ENCODE measurements at regions not wholly inside any gene's neighbourhood (a gene's known extent, or its start where the extent isn't known, plus 50 kb on each side); places are given as distances from the start of the nearest gene placed in this dataset.
"Not testable (repeated sequence)": the region's sequence is repeated elsewhere in the genome, so short reads cannot be mapped to it uniquely, and the experiment has no call there.

- Histone ChIP-seq H3K27ac (ENCODE audit: low read depth, low read length) (no peak overlapping the region), H3K9ac (ENCODE audit: low read length) (no peak overlapping the region), H3K27me3 (ENCODE audit: control insufficient read depth, insufficient read depth, low read length) (no peaks in the 10 kb centered on the region), H3K36me3 (ENCODE audit: control insufficient read depth, insufficient read depth, low read length) (no peaks in the 10 kb centered on the region), H3K4me1 (ENCODE audit: control insufficient read depth, insufficient read depth, low read length) (no peaks in the 10 kb centered on the region), H3K4me3 (ENCODE audit: low read length) (no peak overlapping the region)
These were observed 130.9 kb downstream of the DIRAS2 start for GRCh38 chr9:90511711-90512110.

GRCh38 chr9:90514877-90515276, 127.7 kb downstream of the DIRAS2 start:
- H3K36me3 ChIP-seq (ENCODE audit: control insufficient read depth, insufficient read depth, low read length), result no peaks in the 10 kb centered on the region
- no peaks in the 10 kb centered on the region for H3K27me3 ChIP-seq (ENCODE audit: control insufficient read depth, insufficient read depth, low read length)
- H3K4me1 ChIP-seq (ENCODE audit: control insufficient read depth, insufficient read depth, low read length), result no peaks in the 10 kb centered on the region
- no peak overlapping the region for H3K27ac ChIP-seq (ENCODE audit: low read depth, low read length)
- H3K9ac ChIP-seq (ENCODE audit: low read length), result no peak overlapping the region
- no peak overlapping the region for H3K4me3 ChIP-seq (ENCODE audit: low read length)

GRCh38 chr9:90515510-90515909, 127.1 kb downstream of the DIRAS2 start:
- Histone ChIP-seq H3K27me3 (ENCODE audit: control insufficient read depth, insufficient read depth, low read length) (no peaks in the 10 kb centered on the region), H3K4me1 (ENCODE audit: control insufficient read depth, insufficient read depth, low read length) (no peaks in the 10 kb centered on the region), H3K36me3 (ENCODE audit: control insufficient read depth, insufficient read depth, low read length) (no peaks in the 10 kb centered on the region), H3K4me3 (ENCODE audit: low read length) (no peak overlapping the region), H3K9ac (ENCODE audit: low read length) (no peak overlapping the region), H3K27ac (ENCODE audit: low read depth, low read length) (no peak overlapping the region)

- Histone ChIP-seq H3K9ac (ENCODE audit: low read length) (no peak overlapping the region), H3K27me3 (ENCODE audit: control insufficient read depth, insufficient read depth, low read length) (no peaks in the 10 kb centered on the region), H3K36me3 (ENCODE audit: control insufficient read depth, insufficient read depth, low read length) (no peaks in the 10 kb centered on the region), H3K4me3 (ENCODE audit: low read length) (no peak overlapping the region), H3K4me1 (ENCODE audit: control insufficient read depth, insufficient read depth, low read length) (no peaks in the 10 kb centered on the region), H3K27ac (ENCODE audit: low read depth, low read length) (no peak overlapping the region)
These were observed 125.5 kb downstream of the DIRAS2 start for GRCh38 chr9:90517103-90517502.

- no peak overlapping the region for H3K9ac ChIP-seq (ENCODE audit: low read length)
- no peak overlapping the region for H3K4me3 ChIP-seq (ENCODE audit: low read length)
- H3K27ac ChIP-seq (ENCODE audit: low read depth, low read length), result no peak overlapping the region
- H3K4me1 ChIP-seq (ENCODE audit: control insufficient read depth, insufficient read depth, low read length), result no peaks in the 10 kb centered on the region
- no peaks in the 10 kb centered on the region for H3K27me3 ChIP-seq (ENCODE audit: control insufficient read depth, insufficient read depth, low read length)
- no peaks in the 10 kb centered on the region for H3K36me3 ChIP-seq (ENCODE audit: control insufficient read depth, insufficient read depth, low read length)
These were observed 120.6 kb downstream of the DIRAS2 start for GRCh38 chr9:90521811-90522570.

- Histone ChIP-seq H3K27me3 (ENCODE audit: control insufficient read depth, insufficient read depth, low read length) (no peaks in the 10 kb centered on the region), H3K4me3 (ENCODE audit: low read length) (no peak overlapping the region), H3K27ac (ENCODE audit: low read depth, low read length) (no peak overlapping the region), H3K9ac (ENCODE audit: low read length) (no peak overlapping the region), H3K36me3 (ENCODE audit: control insufficient read depth, insufficient read depth, low read length) (no peaks in the 10 kb centered on the region), H3K4me1 (ENCODE audit: control insufficient read depth, insufficient read depth, low read length) (no peaks in the 10 kb centered on the region)
These were observed 118.7 kb downstream of the DIRAS2 start for GRCh38 chr9:90523958-90524357.

GRCh38 chr9:90526386-90526785, 116.2 kb downstream of the DIRAS2 start:
- Histone ChIP-seq H3K27me3 (ENCODE audit: control insufficient read depth, insufficient read depth, low read length) (no peaks in the 10 kb centered on the region), H3K36me3 (ENCODE audit: control insufficient read depth, insufficient read depth, low read length) (no peaks in the 10 kb centered on the region), H3K4me3 (ENCODE audit: low read length) (no peak overlapping the region), H3K4me1 (ENCODE audit: control insufficient read depth, insufficient read depth, low read length) (no peaks in the 10 kb centered on the region), H3K27ac (ENCODE audit: low read depth, low read length) (no peak overlapping the region), H3K9ac (ENCODE audit: low read length) (no peak overlapping the region)

- H3K27ac ChIP-seq (ENCODE audit: low read depth, low read length), result not testable (repeated sequence)
These were observed 106.5 kb downstream of the DIRAS2 start for GRCh38 chr9:90536094-90536493.

GRCh38 chr9:90538566-90538965, 104.1 kb downstream of the DIRAS2 start:
- H3K9ac ChIP-seq (ENCODE audit: low read length), result no peak overlapping the region
- no peaks in the 10 kb centered on the region for H3K4me1 ChIP-seq (ENCODE audit: control insufficient read depth, insufficient read depth, low read length)
- no peak overlapping the region for H3K27ac ChIP-seq (ENCODE audit: low read depth, low read length)
- H3K27me3 ChIP-seq (ENCODE audit: control insufficient read depth, insufficient read depth, low read length), result no peaks in the 10 kb centered on the region
- no peaks in the 10 kb centered on the region for H3K36me3 ChIP-seq (ENCODE audit: control insufficient read depth, insufficient read depth, low read length)
- H3K4me3 ChIP-seq (ENCODE audit: low read length), result no peak overlapping the region

More at GRCh38 chr9:90536094-90536493, 106.5 kb downstream of the DIRAS2 start:
- H3K27me3 ChIP-seq (ENCODE audit: control insufficient read depth, insufficient read depth, low read length); H3K4me3 ChIP-seq (ENCODE audit: low read length); H3K9ac ChIP-seq (ENCODE audit: low read length); H3K4me1 ChIP-seq (ENCODE audit: control insufficient read depth, insufficient read depth, low read length); H3K36me3 ChIP-seq (ENCODE audit: control insufficient read depth, insufficient read depth, low read length): not testable (repeated sequence)

- H3K9ac ChIP-seq (ENCODE audit: low read length), result no peak overlapping the region
- H3K27ac ChIP-seq (ENCODE audit: low read depth, low read length), result no peak overlapping the region
- no peaks in the 10 kb centered on the region for H3K4me1 ChIP-seq (ENCODE audit: control insufficient read depth, insufficient read depth, low read length)
- H3K27me3 ChIP-seq (ENCODE audit: control insufficient read depth, insufficient read depth, low read length), result no peaks in the 10 kb centered on the region
- H3K4me3 ChIP-seq (ENCODE audit: low read length), result no peak overlapping the region
- no peaks in the 10 kb centered on the region for H3K36me3 ChIP-seq (ENCODE audit: control insufficient read depth, insufficient read depth, low read length)
These were observed 103.3 kb downstream of the DIRAS2 start for GRCh38 chr9:90539286-90539685.

GRCh38 chr9:90540734-90541133, 101.9 kb downstream of the DIRAS2 start:
- no peak overlapping the region for H3K4me3 ChIP-seq (ENCODE audit: low read length)
- H3K27ac ChIP-seq (ENCODE audit: low read depth, low read length), result no peak overlapping the region
- no peaks in the 10 kb centered on the region for H3K36me3 ChIP-seq (ENCODE audit: control insufficient read depth, insufficient read depth, low read length)
- H3K27me3 ChIP-seq (ENCODE audit: control insufficient read depth, insufficient read depth, low read length), result no peaks in the 10 kb centered on the region
- H3K4me1 ChIP-seq (ENCODE audit: control insufficient read depth, insufficient read depth, low read length), result no peaks in the 10 kb centered on the region
- no peak overlapping the region for H3K9ac ChIP-seq (ENCODE audit: low read length)

- Histone ChIP-seq H3K27ac (ENCODE audit: low read depth, low read length) (no peak overlapping the region), H3K27me3 (ENCODE audit: control insufficient read depth, insufficient read depth, low read length) (no peaks in the 10 kb centered on the region), H3K36me3 (ENCODE audit: control insufficient read depth, insufficient read depth, low read length) (no peaks in the 10 kb centered on the region), H3K9ac (ENCODE audit: low read length) (no peak overlapping the region), H3K4me1 (ENCODE audit: control insufficient read depth, insufficient read depth, low read length) (no peaks in the 10 kb centered on the region), H3K4me3 (ENCODE audit: low read length) (no peak overlapping the region)
These were observed 98.1 kb downstream of the DIRAS2 start for GRCh38 chr9:90544488-90544887.

- no peak overlapping the region for H3K4me3 ChIP-seq (ENCODE audit: low read length)
- H3K9ac ChIP-seq (ENCODE audit: low read length), result no peak overlapping the region
- no peaks in the 10 kb centered on the region for H3K27me3 ChIP-seq (ENCODE audit: control insufficient read depth, insufficient read depth, low read length)
- no peak overlapping the region for H3K27ac ChIP-seq (ENCODE audit: low read depth, low read length)
- no peaks in the 10 kb centered on the region for H3K4me1 ChIP-seq (ENCODE audit: control insufficient read depth, insufficient read depth, low read length)
- H3K36me3 ChIP-seq (ENCODE audit: control insufficient read depth, insufficient read depth, low read length), result no peaks in the 10 kb centered on the region
These were observed 96.4 kb downstream of the DIRAS2 start for GRCh38 chr9:90546200-90546599.
